ENCODE measurements at regions not wholly inside any gene's neighbourhood (a gene's known extent, or its start where the extent isn't known, plus 50 kb on each side); places are given as distances from the start of the nearest gene placed in this dataset.

- H3K4me2 ChIP-seq (ENCODE audit: control insufficient read depth, extremely low read depth, insufficient read depth, low read depth, low read length) = no peak overlapping the region
- no peak overlapping the region for H3K4me3 ChIP-seq (ENCODE audit: control insufficient read depth in 2 of 3, extremely low read depth in 1 of 3, insufficient read depth in 2 of 3, low read depth in 1 of 3, low read length in 3 of 3)
- H3K4me1 ChIP-seq (ENCODE audit: control insufficient read depth, extremely low read depth, insufficient read depth, low read length) = peaks cover 10% of the 10 kb centered on the region
- H3K36me3 ChIP-seq (ENCODE audit: control insufficient read depth in 2 of 2, extremely low read depth in 1 of 2, insufficient read depth in 2 of 2, low read length in 2 of 2) = no peaks in the 10 kb centered on the region
- FAIRE-seq = no peak
- H2AFZ ChIP-seq (ENCODE audit: control insufficient read depth, low read length) = no peak overlapping the region
- TF ChIP-seq, protein P1, sequence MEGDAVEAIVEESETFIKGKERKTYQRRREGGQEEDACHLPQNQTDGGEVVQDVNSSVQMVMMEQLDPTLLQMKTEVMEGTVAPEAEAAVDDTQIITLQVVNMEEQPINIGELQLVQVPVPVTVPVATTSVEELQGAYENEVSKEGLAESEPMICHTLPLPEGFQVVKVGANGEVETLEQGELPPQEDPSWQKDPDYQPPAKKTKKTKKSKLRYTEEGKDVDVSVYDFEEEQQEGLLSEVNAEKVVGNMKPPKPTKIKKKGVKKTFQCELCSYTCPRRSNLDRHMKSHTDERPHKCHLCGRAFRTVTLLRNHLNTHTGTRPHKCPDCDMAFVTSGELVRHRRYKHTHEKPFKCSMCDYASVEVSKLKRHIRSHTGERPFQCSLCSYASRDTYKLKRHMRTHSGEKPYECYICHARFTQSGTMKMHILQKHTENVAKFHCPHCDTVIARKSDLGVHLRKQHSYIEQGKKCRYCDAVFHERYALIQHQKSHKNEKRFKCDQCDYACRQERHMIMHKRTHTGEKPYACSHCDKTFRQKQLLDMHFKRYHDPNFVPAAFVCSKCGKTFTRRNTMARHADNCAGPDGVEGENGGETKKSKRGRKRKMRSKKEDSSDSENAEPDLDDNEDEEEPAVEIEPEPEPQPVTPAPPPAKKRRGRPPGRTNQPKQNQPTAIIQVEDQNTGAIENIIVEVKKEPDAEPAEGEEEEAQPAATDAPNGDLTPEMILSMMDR (optimal IDR thresholded peaks at IDR 0.05 in 1 of 3, IDR thresholded peaks at IDR 0.05 in 1 of 3, conservative IDR thresholded peaks at IDR 0.05 in 1 of 3; ENCODE audit: extremely low read depth in 1 of 3, insufficient read depth in 2 of 3, low read length in 3 of 3) = no peak
- TF ChIP-seq EZH2 (IDR thresholded peaks at IDR 0.05; ENCODE audit: low read length) = no peak
- no peaks in the 10 kb centered on the region for H3K9me3 ChIP-seq (ENCODE audit: control insufficient read depth, low read depth, low read length)
- H3K9ac ChIP-seq (ENCODE audit: control insufficient read depth, extremely low read depth, insufficient read depth, low read length) = no peak overlapping the region
- no peak for DNase-seq (ENCODE audit: low read depth, low spot score)
- H3K27me3 ChIP-seq (ENCODE audit: control insufficient read depth, extremely low read depth, insufficient read depth, low read length) = no peaks in the 10 kb centered on the region
- no peak overlapping the region for H3K27ac ChIP-seq (ENCODE audit: control insufficient read depth, insufficient read depth, low read length)
- no peaks in the 10 kb centered on the region for H4K20me1 ChIP-seq (ENCODE audit: control insufficient read depth, extremely low read depth, insufficient read depth, low read length)
- dilution Hi-C loops (cut with MboI; ENCODE audit: extremely low pct_ligation_motif_present, low sequenced_read_pairs) = no loop called here
- no peaks in the 10 kb centered on the region for H3K9me1 ChIP-seq (ENCODE audit: control insufficient read depth, extremely low read depth, insufficient read depth, low read length)
- no peaks in the 10 kb centered on the region for H3K79me2 ChIP-seq (ENCODE audit: control insufficient read depth, insufficient read depth, low read length)
Observed at GRCh38 chr5:57324181-57324580, 150.3 kb downstream of the GPBP1 start.

DNA sequence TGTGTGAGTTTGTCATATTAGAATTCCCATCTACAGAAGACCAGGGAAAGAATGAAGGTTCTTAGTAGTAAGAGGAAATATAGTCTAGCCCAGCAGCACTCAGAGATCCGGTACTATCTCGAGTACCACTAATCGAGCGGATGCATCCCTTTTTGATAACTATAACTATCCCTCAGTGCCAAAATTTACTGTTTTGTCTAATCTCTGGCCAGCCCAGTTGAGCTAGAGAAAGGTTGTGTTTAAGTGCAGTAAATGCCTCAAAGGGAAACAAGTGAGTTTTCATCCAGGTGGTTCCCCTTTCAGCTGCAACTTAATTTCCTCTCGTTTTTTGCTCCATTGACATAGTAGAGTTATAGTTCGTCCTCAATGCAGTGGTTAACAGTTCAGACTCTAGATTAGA, 146.7 kb downstream of the GPBP1 start:
- H3K4me2 ChIP-seq (ENCODE audit: control insufficient read depth, extremely low read depth, insufficient read depth, low read depth, low read length) = no peak overlapping the region
- H3K36me3 ChIP-seq (ENCODE audit: control insufficient read depth in 2 of 2, extremely low read depth in 1 of 2, insufficient read depth in 2 of 2, low read length in 2 of 2) = no peaks in the 10 kb centered on the region
- dilution Hi-C loops (cut with MboI; ENCODE audit: extremely low pct_ligation_motif_present, low sequenced_read_pairs) = no loop called here
- TF ChIP-seq EZH2 (IDR thresholded peaks at IDR 0.05; ENCODE audit: low read length) = no peak
- peaks cover 5% of the 10 kb centered on the region for H3K27me3 ChIP-seq (ENCODE audit: control insufficient read depth, extremely low read depth, insufficient read depth, low read length)
- no peaks in the 10 kb centered on the region for H3K9me3 ChIP-seq (ENCODE audit: control insufficient read depth, low read depth, low read length)
- no peaks in the 10 kb centered on the region for H4K20me1 ChIP-seq (ENCODE audit: control insufficient read depth, extremely low read depth, insufficient read depth, low read length)
- DNase-seq (ENCODE audit: low read depth, low spot score) = no peak
- H3K27ac ChIP-seq (ENCODE audit: control insufficient read depth, insufficient read depth, low read length) = no peak overlapping the region
- no peaks in the 10 kb centered on the region for H3K79me2 ChIP-seq (ENCODE audit: control insufficient read depth, insufficient read depth, low read length)
- FAIRE-seq = no peak
- H3K4me1 ChIP-seq (ENCODE audit: control insufficient read depth, extremely low read depth, insufficient read depth, low read length) = no peaks in the 10 kb centered on the region
- H3K4me3 ChIP-seq (ENCODE audit: control insufficient read depth in 2 of 3, extremely low read depth in 1 of 3, insufficient read depth in 2 of 3, low read depth in 1 of 3, low read length in 3 of 3) = no peak overlapping the region
- no peak overlapping the region for H2AFZ ChIP-seq (ENCODE audit: control insufficient read depth, low read length)
- no peak overlapping the region for H3K9ac ChIP-seq (ENCODE audit: control insufficient read depth, extremely low read depth, insufficient read depth, low read length)
- H3K9me1 ChIP-seq (ENCODE audit: control insufficient read depth, extremely low read depth, insufficient read depth, low read length) = no peaks in the 10 kb centered on the region

DNA sequence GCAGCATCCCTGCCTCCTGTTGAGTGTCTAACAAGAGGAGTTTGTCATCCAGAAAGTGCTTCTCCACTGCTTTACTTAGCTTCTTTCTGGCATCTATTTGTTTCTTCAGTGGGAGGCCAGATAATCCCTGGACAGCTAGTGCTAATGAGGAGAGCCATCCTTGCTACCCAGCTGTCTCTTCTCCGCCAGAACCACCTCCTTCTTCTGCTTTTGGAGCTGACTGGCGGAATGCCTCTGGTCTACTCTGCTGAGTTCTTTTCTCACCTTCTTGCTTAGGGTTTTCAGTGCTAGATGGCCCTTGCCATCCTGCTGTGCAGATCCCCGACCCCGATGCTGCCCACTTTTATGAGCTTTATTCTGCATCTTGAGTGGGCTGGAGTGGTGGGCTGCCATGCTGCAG, 145.8 kb downstream of the GPBP1 start:
- Histone ChIP-seq H3K4me1 (ENCODE audit: control insufficient read depth, extremely low read depth, insufficient read depth, low read length) (no peaks in the 10 kb centered on the region), H3K27me3 (ENCODE audit: control insufficient read depth, extremely low read depth, insufficient read depth, low read length) (peaks cover 5% of the 10 kb centered on the region), H3K79me2 (ENCODE audit: control insufficient read depth, insufficient read depth, low read length) (no peaks in the 10 kb centered on the region), H3K36me3 (ENCODE audit: control insufficient read depth in 2 of 2, extremely low read depth in 1 of 2, insufficient read depth in 2 of 2, low read length in 2 of 2) (no peaks in the 10 kb centered on the region), H2AFZ (ENCODE audit: control insufficient read depth, low read length) (no peak overlapping the region), H3K9me1 (ENCODE audit: control insufficient read depth, extremely low read depth, insufficient read depth, low read length) (no peaks in the 10 kb centered on the region), H3K9me3 (ENCODE audit: control insufficient read depth, low read depth, low read length) (no peaks in the 10 kb centered on the region), H3K4me3 (ENCODE audit: control insufficient read depth in 2 of 3, extremely low read depth in 1 of 3, insufficient read depth in 2 of 3, low read depth in 1 of 3, low read length in 3 of 3) (no peak overlapping the region), H4K20me1 (ENCODE audit: control insufficient read depth, extremely low read depth, insufficient read depth, low read length) (no peaks in the 10 kb centered on the region), H3K9ac (ENCODE audit: control insufficient read depth, extremely low read depth, insufficient read depth, low read length) (no peak overlapping the region), H3K27ac (ENCODE audit: control insufficient read depth, insufficient read depth, low read length) (no peak overlapping the region), H3K4me2 (ENCODE audit: control insufficient read depth, extremely low read depth, insufficient read depth, low read depth, low read length) (no peak overlapping the region)
- TF ChIP-seq EZH2 (IDR thresholded peaks at IDR 0.05; ENCODE audit: low read length) = no peak
- TF ChIP-seq, protein P1 (optimal IDR thresholded peaks at IDR 0.05 in 1 of 3, IDR thresholded peaks at IDR 0.05 in 1 of 3, conservative IDR thresholded peaks at IDR 0.05 in 1 of 3; ENCODE audit: extremely low read depth in 1 of 3, insufficient read depth in 2 of 3, low read length in 3 of 3) = no peak
- dilution Hi-C loops (cut with MboI; ENCODE audit: extremely low pct_ligation_motif_present, low sequenced_read_pairs) = no loop called here
- DNase-seq (ENCODE audit: low read depth, low spot score) (no peak), FAIRE-seq (no peak)

Data from keratinocyte (primary cell).